DMS114 treated with DMSO at 0.1 percent for 48 hours (cell line): ENCODE measurements at regions not wholly inside any gene's neighbourhood (a gene's known extent, or its start where the extent isn't known, plus 50 kb on each side); places are given as distances from the start of the nearest gene placed in this dataset.
"Not testable (repeated sequence)": the region's sequence is repeated elsewhere in the genome, so short reads cannot be mapped to it uniquely, and the experiment has no call there.

Experiments used
- DNase-seq: peaks from one replicate; lab custom pipeline; 2025; ENCODE audit not compliant: unreplicated experiment; lab: John Stamatoyannopoulos, UW

GRCh38 chrX:120718969-120719368 lies 89.1 kb upstream of the C1GALT1C1 start:
- DNase-seq: no peak

GRCh38 chrX:120702337-120702736 lies 72.5 kb upstream of the C1GALT1C1 start:
- DNase-seq: not testable (repeated sequence)

DNA sequence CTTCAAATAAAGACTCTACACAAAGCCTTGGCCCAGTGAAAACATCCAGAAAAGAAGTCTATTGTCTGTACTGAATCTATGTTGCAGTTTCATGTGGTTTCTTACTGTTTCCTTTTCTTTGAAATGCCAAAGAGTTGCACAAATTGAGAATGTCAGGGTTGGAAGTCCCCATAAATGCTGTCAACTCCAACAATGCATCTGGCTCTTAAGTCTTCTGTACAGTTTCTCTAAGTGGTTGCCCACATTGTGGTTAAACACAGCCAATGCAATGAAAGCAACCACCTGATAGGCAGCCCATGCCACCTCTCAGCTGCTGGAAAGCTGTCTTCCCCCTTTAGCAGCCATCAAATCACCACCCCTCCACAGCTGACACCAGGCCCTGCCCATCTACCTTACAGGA lies 67.2 kb upstream of the C1GALT1C1 start:
- no peak for DNase-seq

DNA sequence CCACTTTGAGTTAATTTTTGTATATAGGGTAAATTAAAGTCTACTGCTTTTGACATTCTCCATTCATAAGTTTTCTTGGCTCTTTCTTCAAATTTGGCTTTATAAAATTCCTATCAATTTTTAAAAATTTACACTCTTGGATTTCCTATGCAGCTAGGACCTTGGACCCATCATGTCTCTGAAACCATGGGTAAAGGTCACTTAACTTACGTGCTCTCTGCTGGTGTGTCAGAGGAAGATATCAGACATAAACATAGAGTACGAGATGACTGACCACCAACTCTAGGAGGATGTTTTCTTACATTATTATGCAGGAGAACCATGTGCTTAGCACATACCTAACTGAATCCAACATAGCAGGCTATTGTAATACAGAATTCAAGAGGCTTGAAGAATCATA lies 62.5 kb upstream of the C1GALT1C1 start:
- no peak for DNase-seq

DNA sequence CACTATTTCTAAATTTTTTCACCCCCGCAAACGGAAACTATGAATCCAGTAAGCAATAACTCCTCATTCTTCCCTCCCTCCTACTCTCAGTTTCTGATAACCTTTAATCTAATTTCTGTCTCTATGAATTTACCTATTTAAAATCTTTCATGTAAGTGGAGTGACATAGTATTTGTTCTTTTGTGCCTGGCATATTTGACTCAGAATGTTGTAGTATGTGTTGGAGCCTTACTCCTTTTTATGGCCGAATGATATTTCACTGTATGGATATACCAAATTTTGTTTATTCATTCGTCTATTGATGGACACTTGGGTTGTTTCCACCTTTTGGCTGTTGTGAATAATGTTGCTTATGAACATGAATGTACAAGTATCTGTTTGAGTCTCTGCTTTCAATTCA lies 61.1 kb upstream of the C1GALT1C1 start:
- DNase-seq: no peak

- DNase-seq: no peak
Observed at GRCh38 chrX:120690344-120690743, 60.5 kb upstream of the C1GALT1C1 start.

DNA sequence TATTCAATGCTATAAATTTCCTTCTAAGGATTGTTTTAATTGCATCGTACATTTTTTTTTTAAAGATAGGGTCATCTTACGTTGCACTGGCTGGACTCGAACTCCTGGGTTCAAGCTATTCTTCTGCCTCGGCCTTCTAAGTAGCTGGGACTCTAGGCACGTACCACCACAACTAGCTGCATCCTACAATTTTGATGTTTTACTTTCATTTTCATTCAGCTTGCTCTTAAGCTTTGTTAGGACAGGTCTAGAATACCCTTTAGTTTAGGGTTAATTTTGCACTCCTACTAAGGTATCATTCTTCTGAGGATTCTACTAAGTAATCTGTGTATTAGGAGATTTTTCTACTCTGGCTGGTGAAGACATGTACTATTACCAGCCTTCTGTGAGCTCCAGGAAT lies 50.2 kb upstream of the C1GALT1C1 start:
- no peak for DNase-seq
